Kidney capillary endothelial cell (primary cell): ENCODE measurements at regions not wholly inside any gene's neighbourhood (a gene's known extent, or its start where the extent isn't known, plus 50 kb on each side); places are given as distances from the start of the nearest gene placed in this dataset.
"Not testable (repeated sequence)": the region's sequence is repeated elsewhere in the genome, so short reads cannot be mapped to it uniquely, and the experiment has no call there.

Experiments used
- DNase-seq: peaks from one replicate; pipeline ENCODE4 v3.0.0-alpha.2; 2018; ENCODE audit warnings: low spot score

GRCh38 chr9:86575137-86575536 is 220.9 kb upstream of the TUT7 start:
- no peak for DNase-seq

GRCh38 chr9:86573886-86574285 is 219.7 kb upstream of the TUT7 start:
- no peak for DNase-seq

- DNase-seq, result no peak
Observed at GRCh38 chr9:86572904-86573303, 218.7 kb upstream of the TUT7 start.

- DNase-seq, result not testable (repeated sequence)
Observed at GRCh38 chr9:86565603-86566002, 211.4 kb upstream of the TUT7 start.

- no peak for DNase-seq
Observed at GRCh38 chr9:86563936-86564335, 209.7 kb upstream of the TUT7 start.

GRCh38 chr9:86563350-86563749 is 209.1 kb upstream of the TUT7 start:
- no peak for DNase-seq

GRCh38 chr9:86562691-86563090 is 208.5 kb upstream of the TUT7 start:
- DNase-seq, result no peak

GRCh38 chr9:86557918-86558317 is 203.7 kb upstream of the TUT7 start:
- no peak for DNase-seq

GRCh38 chr9:86557063-86557766 is 203.0 kb upstream of the TUT7 start:
- DNase-seq, result no peak

- no peak for DNase-seq
Observed at GRCh38 chr9:86555661-86556060, 201.5 kb upstream of the TUT7 start.

- no peak for DNase-seq
Observed at GRCh38 chr9:86550401-86550800, 196.2 kb upstream of the TUT7 start.

GRCh38 chr9:86549920-86550319 is 195.7 kb upstream of the TUT7 start:
- DNase-seq, result no peak

GRCh38 chr9:86549401-86549811 is 195.2 kb upstream of the TUT7 start:
- DNase-seq, result no peak

- no peak for DNase-seq
Observed at GRCh38 chr9:86548220-86548619, 194.0 kb upstream of the TUT7 start.

- DNase-seq, result no peak
Observed at GRCh38 chr9:86547571-86547970, 193.4 kb upstream of the TUT7 start.

GRCh38 chr9:86546712-86547111 is 192.5 kb upstream of the TUT7 start:
- no peak for DNase-seq

GRCh38 chr9:86545090-86545489 is 190.9 kb upstream of the TUT7 start:
- DNase-seq, result no peak

- no peak for DNase-seq
Observed at GRCh38 chr9:86541014-86541570, 186.9 kb upstream of the TUT7 start.

- DNase-seq, result no peak
Observed at GRCh38 chr9:86535406-86535915, 181.3 kb upstream of the TUT7 start.

- DNase-seq, result no peak
Observed at GRCh38 chr9:86534572-86535258, 180.5 kb upstream of the TUT7 start.

GRCh38 chr9:86531971-86532640 is 177.9 kb upstream of the TUT7 start:
- no peak for DNase-seq

- DNase-seq, result no peak
Observed at GRCh38 chr9:86531273-86531970, 177.2 kb upstream of the TUT7 start.
